ENCODE measurements at regions not wholly inside any gene's neighbourhood (a gene's known extent, or its start where the extent isn't known, plus 50 kb on each side); places are given as distances from the start of the nearest gene placed in this dataset.

GRCh38 chrY:20681935-20682334 lies 74.0 kb upstream of the RPS4Y2 start:
- no peaks in the 10 kb centered on the region for H3K9me3 ChIP-seq
- POLR2A ChIA-PET, result no interaction called here
- no peak overlapping the region for H3K27ac ChIP-seq
- no peak overlapping the region for H3K4me2 ChIP-seq
- CTCF ChIA-PET, result no interaction called here
- DNase-seq (ENCODE audit: low read depth in 1 of 2, low spot score in 1 of 2), result no peak
- no peaks in the 10 kb centered on the region for H3K4me1 ChIP-seq
- no peak for FAIRE-seq
- H3K4me3 ChIP-seq, result no peak overlapping the region
- WGBS (ENCODE audit: missing lambda C conversion rate), result 44% methylated on average over 1 of the region's 1 CpG
- TF ChIP-seq PHF8 (IDR thresholded peaks at IDR 0.05; ENCODE audit: borderline replicate concordance, low read depth) (no peak), RFX5 (IDR thresholded peaks at IDR 0.05) (no peak), EHMT2 (IDR thresholded peaks at IDR 0.05; ENCODE audit: low read depth) (no peak), MAZ (IDR thresholded peaks at IDR 0.05; ENCODE audit: borderline replicate concordance, low read depth, low read length) (no peak), SMC3 (IDR thresholded peaks at IDR 0.05) (no peak), FOXS1 (CRISPR knock-in tag; IDR thresholded peaks at IDR 0.05) (no peak), RARB (CRISPR knock-in tag; IDR thresholded peaks at IDR 0.05) (no peak), CBX2 (IDR thresholded peaks at IDR 0.05; ENCODE audit: borderline replicate concordance, low read depth) (no peak), ELK1 (IDR thresholded peaks at IDR 0.05; ENCODE audit: low read depth, low read length) (no peak), HMGXB4 (CRISPR knock-in tag; IDR thresholded peaks at IDR 0.05; ENCODE audit: borderline replicate concordance) (no peak), BHLHE40 (IDR thresholded peaks at IDR 0.05; ENCODE audit: low read depth, low read length) (no peak), HEYL (CRISPR knock-in tag; IDR thresholded peaks at IDR 0.05) (no peak), KDM5A (IDR thresholded peaks at IDR 0.05) (no peak), FOSL2 (IDR thresholded peaks at IDR 0.05) (no peak), FOSL2 (CRISPR knock-in tag; IDR thresholded peaks at IDR 0.05) (no peak), CBX8 (IDR thresholded peaks at IDR 0.05) (no peak), RCOR1 (IDR thresholded peaks at IDR 0.05; ENCODE audit: low read depth, low read length) (no peak), JUN (IDR thresholded peaks at IDR 0.05) (no peak)
- TF ChIP-seq, protein P1, sequence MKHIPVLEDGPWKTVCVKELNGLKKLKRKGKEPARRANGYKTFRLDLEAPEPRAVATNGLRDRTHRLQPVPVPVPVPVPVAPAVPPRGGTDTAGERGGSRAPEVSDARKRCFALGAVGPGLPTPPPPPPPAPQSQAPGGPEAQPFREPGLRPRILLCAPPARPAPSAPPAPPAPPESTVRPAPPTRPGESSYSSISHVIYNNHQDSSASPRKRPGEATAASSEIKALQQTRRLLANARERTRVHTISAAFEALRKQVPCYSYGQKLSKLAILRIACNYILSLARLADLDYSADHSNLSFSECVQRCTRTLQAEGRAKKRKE (CRISPR knock-in tag; IDR thresholded peaks at IDR 0.05; ENCODE audit: low read depth), result no peak
- TF ChIP-seq, protein P2, sequence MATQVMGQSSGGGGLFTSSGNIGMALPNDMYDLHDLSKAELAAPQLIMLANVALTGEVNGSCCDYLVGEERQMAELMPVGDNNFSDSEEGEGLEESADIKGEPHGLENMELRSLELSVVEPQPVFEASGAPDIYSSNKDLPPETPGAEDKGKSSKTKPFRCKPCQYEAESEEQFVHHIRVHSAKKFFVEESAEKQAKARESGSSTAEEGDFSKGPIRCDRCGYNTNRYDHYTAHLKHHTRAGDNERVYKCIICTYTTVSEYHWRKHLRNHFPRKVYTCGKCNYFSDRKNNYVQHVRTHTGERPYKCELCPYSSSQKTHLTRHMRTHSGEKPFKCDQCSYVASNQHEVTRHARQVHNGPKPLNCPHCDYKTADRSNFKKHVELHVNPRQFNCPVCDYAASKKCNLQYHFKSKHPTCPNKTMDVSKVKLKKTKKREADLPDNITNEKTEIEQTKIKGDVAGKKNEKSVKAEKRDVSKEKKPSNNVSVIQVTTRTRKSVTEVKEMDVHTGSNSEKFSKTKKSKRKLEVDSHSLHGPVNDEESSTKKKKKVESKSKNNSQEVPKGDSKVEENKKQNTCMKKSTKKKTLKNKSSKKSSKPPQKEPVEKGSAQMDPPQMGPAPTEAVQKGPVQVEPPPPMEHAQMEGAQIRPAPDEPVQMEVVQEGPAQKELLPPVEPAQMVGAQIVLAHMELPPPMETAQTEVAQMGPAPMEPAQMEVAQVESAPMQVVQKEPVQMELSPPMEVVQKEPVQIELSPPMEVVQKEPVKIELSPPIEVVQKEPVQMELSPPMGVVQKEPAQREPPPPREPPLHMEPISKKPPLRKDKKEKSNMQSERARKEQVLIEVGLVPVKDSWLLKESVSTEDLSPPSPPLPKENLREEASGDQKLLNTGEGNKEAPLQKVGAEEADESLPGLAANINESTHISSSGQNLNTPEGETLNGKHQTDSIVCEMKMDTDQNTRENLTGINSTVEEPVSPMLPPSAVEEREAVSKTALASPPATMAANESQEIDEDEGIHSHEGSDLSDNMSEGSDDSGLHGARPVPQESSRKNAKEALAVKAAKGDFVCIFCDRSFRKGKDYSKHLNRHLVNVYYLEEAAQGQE (IDR thresholded peaks at IDR 0.05), result no peak
- TF ChIP-seq, protein P3, sequence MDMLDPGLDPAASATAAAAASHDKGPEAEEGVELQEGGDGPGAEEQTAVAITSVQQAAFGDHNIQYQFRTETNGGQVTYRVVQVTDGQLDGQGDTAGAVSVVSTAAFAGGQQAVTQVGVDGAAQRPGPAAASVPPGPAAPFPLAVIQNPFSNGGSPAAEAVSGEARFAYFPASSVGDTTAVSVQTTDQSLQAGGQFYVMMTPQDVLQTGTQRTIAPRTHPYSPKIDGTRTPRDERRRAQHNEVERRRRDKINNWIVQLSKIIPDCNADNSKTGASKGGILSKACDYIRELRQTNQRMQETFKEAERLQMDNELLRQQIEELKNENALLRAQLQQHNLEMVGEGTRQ (IDR thresholded peaks at IDR 0.05), result no peak
- ATAC-seq, result no peak
